GM23338 (cell line): ENCODE measurements at regions not wholly inside any gene's neighbourhood (a gene's known extent, or its start where the extent isn't known, plus 50 kb on each side); places are given as distances from the start of the nearest gene placed in this dataset.

Experiments used
- ATAC-seq: fragments of 200-7000 bp; cut with Tn5 transposase; 3 replicates; pipeline ENCODE4 v1.9.1; 2020
- DNase-seq: peaks from one replicate; pipeline ENCODE4 v3.0.0-alpha.2; 2015; ENCODE audit warnings: low spot score
- H2AFZ ChIP-seq: fragments of 200-600 bp; sonication (generic); 2 replicates; pipeline ENCODE4 v1.8.0; 2016; ENCODE audit warnings: antibody characterized with exemption, mild to moderate bottlenecking, moderate library complexity
- H3F3A ChIP-seq: fragments of 200-600 bp; sonication (generic); replicated peaks from 2 replicates; pipeline ENCODE4 v1.8.0; 2017; ENCODE audit warnings: antibody characterized with exemption, mixed run types, low read depth
- H3K27ac ChIP-seq: fragments of 200-600 bp; sonication (generic); 2 replicates; pipeline ENCODE4 v1.6.1; 2016; ENCODE audit warnings: low read depth
- H3K27me3 ChIP-seq: fragments of 200-600 bp; sonication (generic); 2 replicates; pipeline ENCODE4 v1.8.0; 2016; ENCODE audit warnings: mild to moderate bottlenecking, mixed run types, moderate library complexity; ENCODE audit not compliant: insufficient read depth
- H3K36me3 ChIP-seq: fragments of 200-600 bp; sonication (generic); 2 replicates; pipeline ENCODE4 v1.8.0; 2016; ENCODE audit warnings: mild to moderate bottlenecking; ENCODE audit not compliant: insufficient read depth
- H3K4me1 ChIP-seq: fragments of 200-600 bp; sonication (generic); 2 replicates; pipeline ENCODE4 v1.8.0; 2016; ENCODE audit warnings: mild to moderate bottlenecking, moderate library complexity; ENCODE audit not compliant: insufficient read depth
- H3K4me2 ChIP-seq: fragments of 200-600 bp; sonication (generic); 2 replicates; pipeline ENCODE4 v1.7.1; 2017; ENCODE audit warnings: mixed run types
- H3K4me3 ChIP-seq: fragments of 200-600 bp; sonication (generic); 2 replicates; pipeline ENCODE4 v1.6.1; 2016; ENCODE audit warnings: mixed run types
- H3K79me2 ChIP-seq: fragments of 200-600 bp; sonication (generic); replicated peaks from 2 replicates; pipeline ENCODE4 v1.8.0; 2017; ENCODE audit warnings: mild to moderate bottlenecking; ENCODE audit not compliant: insufficient read depth
- H3K9me2 ChIP-seq: fragments of 200-600 bp; sonication (generic); 2 replicates; pipeline ENCODE4 v1.8.0; 2017; ENCODE audit not compliant: insufficient read depth
- H4K20me1 ChIP-seq: fragments of 200-600 bp; sonication (generic); replicated peaks from 2 replicates; pipeline ENCODE4 v1.8.0; 2017; ENCODE audit warnings: mild to moderate bottlenecking; ENCODE audit not compliant: insufficient read depth
- H3K27ac Mint-ChIP-seq: 2 replicates; pipeline ENCODE4 v1.8.0; 2020; ENCODE audit warnings: inconsistent platforms, mild to moderate bottlenecking, moderate library complexity, mixed read lengths
- H3K27me3 Mint-ChIP-seq: 3 replicates; pipeline ENCODE4 v1.8.0; 2022; ENCODE audit warnings: low read depth, mild to moderate bottlenecking, moderate library complexity, mixed read lengths, inconsistent platforms; ENCODE audit not compliant: insufficient read depth, poor library complexity
- H3K36me3 Mint-ChIP-seq: 3 replicates; pipeline ENCODE4 v1.8.0; 2021; ENCODE audit warnings: low read depth, mild to moderate bottlenecking, inconsistent platforms, moderate library complexity, mixed read lengths
- H3K4me1 Mint-ChIP-seq: 3 replicates; pipeline ENCODE4 v1.8.0; 2020; ENCODE audit warnings: mild to moderate bottlenecking, inconsistent platforms, mixed read lengths
- H3K4me3 Mint-ChIP-seq: 3 replicates; pipeline ENCODE4 v1.8.0; 2021; ENCODE audit warnings: moderate library complexity, mild to moderate bottlenecking, inconsistent platforms, mixed read lengths
- H3K9me3 Mint-ChIP-seq: 3 replicates; pipeline ENCODE4 v1.8.0; 2020; ENCODE audit warnings: moderate library complexity, mild to moderate bottlenecking, inconsistent platforms, mixed read lengths
- CREB1 ChIP-seq: fragments of 250-450 bp; sonication (Bioruptor Pico); IDR thresholded peaks from 2 replicates; pipeline ENCODE4 v1.5.0; 2020; ENCODE audit warnings: low read depth, mild to moderate bottlenecking, moderate library complexity
- EZH2 ChIP-seq: fragments of 200-600 bp; sonication (generic); IDR thresholded peaks from one replicate; pipeline ENCODE4 v1.8.0; 2017; ENCODE audit warnings: antibody characterized with exemption, mild to moderate bottlenecking, low read depth; ENCODE audit not compliant: unreplicated experiment
- EZH2phosphoT487 ChIP-seq: fragments of 200-600 bp; sonication (generic); IDR thresholded peaks from one replicate; pipeline ENCODE4 v1.8.1; 2018; ENCODE audit warnings: antibody characterized with exemption; ENCODE audit not compliant: unreplicated experiment
- JUNB ChIP-seq: IDR thresholded peaks from one replicate; pipeline ENCODE4 v1.6.1; 2016; ENCODE audit warnings: antibody characterized with exemption; ENCODE audit not compliant: unreplicated experiment
- NANOG ChIP-seq: IDR thresholded peaks from 2 replicates; pipeline ENCODE4 v1.6.1; 2016; ENCODE audit warnings: antibody characterized with exemption, borderline replicate concordance
- STAT1 ChIP-seq: IDR thresholded peaks from one replicate; pipeline ENCODE4 v1.6.1; 2016; ENCODE audit warnings: antibody characterized with exemption; ENCODE audit not compliant: unreplicated experiment
- ZNF114 ChIP-seq: fragments of 250-450 bp; sonication (Bioruptor Pico); IDR thresholded peaks from 2 replicates; pipeline ENCODE4 v1.5.0; 2020; ENCODE audit warnings: mild to moderate bottlenecking, moderate library complexity
- ZNF331 ChIP-seq: fragments of 250-450 bp; sonication (Bioruptor Pico); IDR thresholded peaks from 2 replicates; pipeline ENCODE4 v1.5.0; 2020; ENCODE audit warnings: low read depth, mild to moderate bottlenecking, moderate library complexity
- TF ChIP-seq, protein P1 (sequence below): IDR thresholded peaks from one replicate; pipeline ENCODE4 v1.6.1; 2018; ENCODE audit warnings: antibody characterized with exemption; ENCODE audit not compliant: unreplicated experiment

DNA sequence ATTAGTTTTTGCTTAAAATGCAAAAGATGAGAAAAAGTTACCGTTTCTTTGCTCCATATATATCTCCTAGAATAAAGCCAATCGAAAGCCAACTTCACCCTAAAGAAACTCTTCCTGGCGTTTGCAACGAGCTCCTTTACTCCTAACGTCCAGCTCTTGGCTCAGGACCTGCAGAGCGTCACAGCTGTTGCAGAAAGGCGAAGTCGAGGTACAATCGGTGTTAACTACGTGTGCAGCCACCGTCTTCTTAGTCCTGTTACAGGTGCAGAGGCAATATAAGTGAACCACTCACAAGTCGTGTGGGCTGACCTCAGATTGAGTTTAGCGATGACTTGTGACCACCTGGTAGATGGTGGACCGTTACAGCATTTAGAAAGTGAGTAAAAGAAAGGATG is 113.1 kb downstream of the TRIM27 start:
- TF ChIP-seq CREB1 (CRISPR knock-in tag) (no peak), EZH2 (peak; percentile 69), ZNF331 (CRISPR knock-in tag) (no peak), NANOG (no peak), EZH2phosphoT487 (no peak)
- DNase-seq (no peak), ATAC-seq (no peak)
- Mint-ChIP-seq H3K27me3 (peaks cover 82% of the 10 kb centered on the region), H3K27ac (no peak overlapping the region), H3K36me3 (no peaks in the 10 kb centered on the region), H3K9me3 (peaks cover 7% of the 10 kb centered on the region; the same call in 2 of the 3 replicates), H3K4me1 (peaks cover 47% of the 10 kb centered on the region), H3K4me3 (peak overlapping the region; percentile 76)
- Histone ChIP-seq H3F3A (peaks cover 25% of the 10 kb centered on the region), H3K4me1 (peaks cover 54% of the 10 kb centered on the region), H3K4me3 (peak overlapping the region; percentile 52), H3K4me2 (peak overlapping the region; percentile 87), H3K27me3 (peaks cover 97% of the 10 kb centered on the region), H3K36me3 (no peaks in the 10 kb centered on the region), H3K27ac (no peak overlapping the region), H4K20me1 (peaks cover 7% of the 10 kb centered on the region; the same call in 1 of the 2 replicates), H3K79me2 (no peaks in the 10 kb centered on the region), H2AFZ (peak overlapping the region; percentile 5), H3K9me2 (no peaks in the 10 kb centered on the region)

- ATAC-seq, result peak; percentile 24
- no peak overlapping the region for H2AFZ ChIP-seq
- H3K27ac Mint-ChIP-seq, result no peak overlapping the region; the same call in 1 of the 2 replicates
- no peaks in the 10 kb centered on the region for H3K9me2 ChIP-seq
- H3K36me3 Mint-ChIP-seq, result no peaks in the 10 kb centered on the region
- H3K4me1 ChIP-seq, result peaks cover 66% of the 10 kb centered on the region
- peaks cover 59% of the 10 kb centered on the region for H3K4me1 Mint-ChIP-seq
- no peaks in the 10 kb centered on the region for H3K79me2 ChIP-seq
- H3F3A ChIP-seq, result peaks cover 31% of the 10 kb centered on the region
- peak overlapping the region; percentile 75 for H3K4me3 ChIP-seq
- peak; percentile 56 for DNase-seq
- H3K4me3 Mint-ChIP-seq, result peak overlapping the region; percentile 83
- H4K20me1 ChIP-seq, result peaks cover 7% of the 10 kb centered on the region; the same call in 1 of the 2 replicates
- H3K27me3 ChIP-seq, result peaks cover 97% of the 10 kb centered on the region
- TF ChIP-seq EZH2, result no peak
- no peak for TF ChIP-seq ZNF114
- TF ChIP-seq STAT1, result no peak
- 0 out of 2 replicates have a peak, but pooled peaks have one; percentile 19 for TF ChIP-seq CREB1 (CRISPR knock-in tag)
- TF ChIP-seq NANOG, result no peak
- TF ChIP-seq JUNB, result no peak
- TF ChIP-seq, protein P1, sequence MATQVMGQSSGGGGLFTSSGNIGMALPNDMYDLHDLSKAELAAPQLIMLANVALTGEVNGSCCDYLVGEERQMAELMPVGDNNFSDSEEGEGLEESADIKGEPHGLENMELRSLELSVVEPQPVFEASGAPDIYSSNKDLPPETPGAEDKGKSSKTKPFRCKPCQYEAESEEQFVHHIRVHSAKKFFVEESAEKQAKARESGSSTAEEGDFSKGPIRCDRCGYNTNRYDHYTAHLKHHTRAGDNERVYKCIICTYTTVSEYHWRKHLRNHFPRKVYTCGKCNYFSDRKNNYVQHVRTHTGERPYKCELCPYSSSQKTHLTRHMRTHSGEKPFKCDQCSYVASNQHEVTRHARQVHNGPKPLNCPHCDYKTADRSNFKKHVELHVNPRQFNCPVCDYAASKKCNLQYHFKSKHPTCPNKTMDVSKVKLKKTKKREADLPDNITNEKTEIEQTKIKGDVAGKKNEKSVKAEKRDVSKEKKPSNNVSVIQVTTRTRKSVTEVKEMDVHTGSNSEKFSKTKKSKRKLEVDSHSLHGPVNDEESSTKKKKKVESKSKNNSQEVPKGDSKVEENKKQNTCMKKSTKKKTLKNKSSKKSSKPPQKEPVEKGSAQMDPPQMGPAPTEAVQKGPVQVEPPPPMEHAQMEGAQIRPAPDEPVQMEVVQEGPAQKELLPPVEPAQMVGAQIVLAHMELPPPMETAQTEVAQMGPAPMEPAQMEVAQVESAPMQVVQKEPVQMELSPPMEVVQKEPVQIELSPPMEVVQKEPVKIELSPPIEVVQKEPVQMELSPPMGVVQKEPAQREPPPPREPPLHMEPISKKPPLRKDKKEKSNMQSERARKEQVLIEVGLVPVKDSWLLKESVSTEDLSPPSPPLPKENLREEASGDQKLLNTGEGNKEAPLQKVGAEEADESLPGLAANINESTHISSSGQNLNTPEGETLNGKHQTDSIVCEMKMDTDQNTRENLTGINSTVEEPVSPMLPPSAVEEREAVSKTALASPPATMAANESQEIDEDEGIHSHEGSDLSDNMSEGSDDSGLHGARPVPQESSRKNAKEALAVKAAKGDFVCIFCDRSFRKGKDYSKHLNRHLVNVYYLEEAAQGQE, result no peak
- H3K9me3 Mint-ChIP-seq, result peaks cover 7% of the 10 kb centered on the region; the same call in 2 of the 3 replicates
- no peaks in the 10 kb centered on the region for H3K36me3 ChIP-seq
- H3K27me3 Mint-ChIP-seq, result peaks cover 94% of the 10 kb centered on the region
- peak overlapping the region; percentile 99 for H3K4me2 ChIP-seq
- no peak overlapping the region for H3K27ac ChIP-seq
These were observed 111.9 kb downstream of the TRIM27 start for GRCh38 chr6:28811873-28812272.
